Right lobe of liver (tissue), 6 donors: ENCODE measurements at regions not wholly inside any gene's neighbourhood (a gene's known extent, or its start where the extent isn't known, plus 50 kb on each side); places are given as distances from the start of the nearest gene placed in this dataset.

Experiments used
- ATAC-seq, 4 donors: fragments of 200-7000 bp; cut with Tn5 transposase; one replicate each; pipeline ENCODE4 v1.9.1; 2020; ENCODE audit warnings: mild to moderate bottlenecking in 4 of 4, moderate library complexity in 4 of 4
- DNase-seq, 3 donors: peaks; one replicate each; pipeline ENCODE4 v3.0.0-alpha.2; 2020
- H3K27ac ChIP-seq, 3 donors: fragments of 200-600 bp; one replicate each; pipeline ENCODE4 v1.8.0; 2022
- H3K27me3 ChIP-seq, 2 donors: fragments of 200-600 bp; one replicate each; pipeline ENCODE4 v1.8.0; 2022
- H3K36me3 ChIP-seq, 4 donors: fragments of 200-600 bp; sonication (generic) in 1 of 4; one replicate each; pipeline versions ENCODE4 v1.5.1 to v1.8.0; 2017 to 2022; ENCODE audit warnings: control low read depth in 1 of 4
- H3K4me1 ChIP-seq, 4 donors: fragments of 200-600 bp; sonication (generic) in 1 of 4; one replicate each; pipeline versions ENCODE4 v1.5.1 to v1.8.0; 2017 to 2022; ENCODE audit warnings: control low read depth in 1 of 4
- H3K4me3 ChIP-seq, 3 donors: fragments of 200-600 bp; one replicate each; pipeline ENCODE4 v1.8.0; 2022
- H3K9me3 ChIP-seq, 4 donors: fragments of 200-600 bp; sonication (generic) in 1 of 4; one replicate each; pipeline versions ENCODE4 v1.5.1 to v1.8.0; 2017 to 2022; ENCODE audit warnings: control low read depth in 1 of 4
- POLR2A ChIP-seq: fragments of 450-650 bp; IDR thresholded peaks from one replicate; pipeline ENCODE4 v1.6.1; 2017; ENCODE audit warnings: antibody characterized with exemption, mild to moderate bottlenecking
- WGBS: methylation state at CpG from one replicate; pipeline ENCODE4 v1.1.6; 2018; ENCODE audit warnings: low coverage, low lambda C conversion rate; ENCODE audit not compliant: insufficient coverage; ENCODE audit errors: missing lambda C conversion rate; 5-methylcytosine and 5-hydroxymethylcytosine counted together
- intact Hi-C, 2 donors: fragments of 100-400 bp; cut with DNase I; formaldehyde crosslinking; loops; one replicate each; pipeline versions ENCODE4 v1.11.2 to v1.14.1; 2022
- TF ChIP-seq, protein P1 (sequence below), 4 donors: fragments of 200-600 bp in 3 of 4; fragments of 450-650 bp in 1 of 4; IDR thresholded peaks; one replicate each; pipeline versions ENCODE4 v1.5.1 to v1.8.0; 2016 to 2022; ENCODE audit warnings: antibody characterized with exemption in 4 of 4, mild to moderate bottlenecking in 2 of 4
- donor health status: DM: no; HTN: yes; CAD: no.
- donor health status: DM: no; HTN: no; CAD: no.
- donor health status: DM: no; HTN: no; CAD: no.
- donor health status: DM: no; HTN: yes; CAD: no.
- donor health status: DM: no; HTN: yes; CAD: no.

- Histone ChIP-seq H3K27me3 (no peaks in the 10 kb centered on the region), H3K9me3 (no peaks in the 10 kb centered on the region), H3K36me3 (no peaks in the 10 kb centered on the region), H3K4me1 (no peaks in the 10 kb centered on the region), H3K4me3 (no peak overlapping the region), H3K27ac (no peak overlapping the region)
- intact Hi-C loops: no loop called here
- 9% methylated on average over 2 of the region's 2 CpGs for WGBS
- no peak for TF ChIP-seq POLR2A
- TF ChIP-seq, protein P1, sequence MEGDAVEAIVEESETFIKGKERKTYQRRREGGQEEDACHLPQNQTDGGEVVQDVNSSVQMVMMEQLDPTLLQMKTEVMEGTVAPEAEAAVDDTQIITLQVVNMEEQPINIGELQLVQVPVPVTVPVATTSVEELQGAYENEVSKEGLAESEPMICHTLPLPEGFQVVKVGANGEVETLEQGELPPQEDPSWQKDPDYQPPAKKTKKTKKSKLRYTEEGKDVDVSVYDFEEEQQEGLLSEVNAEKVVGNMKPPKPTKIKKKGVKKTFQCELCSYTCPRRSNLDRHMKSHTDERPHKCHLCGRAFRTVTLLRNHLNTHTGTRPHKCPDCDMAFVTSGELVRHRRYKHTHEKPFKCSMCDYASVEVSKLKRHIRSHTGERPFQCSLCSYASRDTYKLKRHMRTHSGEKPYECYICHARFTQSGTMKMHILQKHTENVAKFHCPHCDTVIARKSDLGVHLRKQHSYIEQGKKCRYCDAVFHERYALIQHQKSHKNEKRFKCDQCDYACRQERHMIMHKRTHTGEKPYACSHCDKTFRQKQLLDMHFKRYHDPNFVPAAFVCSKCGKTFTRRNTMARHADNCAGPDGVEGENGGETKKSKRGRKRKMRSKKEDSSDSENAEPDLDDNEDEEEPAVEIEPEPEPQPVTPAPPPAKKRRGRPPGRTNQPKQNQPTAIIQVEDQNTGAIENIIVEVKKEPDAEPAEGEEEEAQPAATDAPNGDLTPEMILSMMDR (IDR thresholded peaks at IDR 0.05): no peak
- ATAC-seq (no peak), DNase-seq (no peak)
These were observed 484.2 kb upstream of the ATP11B start for GRCh38 chr3:182309120-182309519.

GRCh38 chr3:182315313-182315712 is 478.0 kb upstream of the ATP11B start:
- 80% methylated on average over 1 of the region's 5 CpGs for WGBS
- Histone ChIP-seq H3K27me3 (no peaks in the 10 kb centered on the region), H3K4me1 (no peaks in the 10 kb centered on the region), H3K4me3 (no peak overlapping the region), H3K27ac (no peak overlapping the region), H3K36me3 (no peaks in the 10 kb centered on the region), H3K9me3 (no peaks in the 10 kb centered on the region)
- TF ChIP-seq, protein P1 (IDR thresholded peaks at IDR 0.05): no peak
- no peak for TF ChIP-seq POLR2A
- DNase-seq (no peak), ATAC-seq (no peak)
- intact Hi-C loops: no loop called here

DNA sequence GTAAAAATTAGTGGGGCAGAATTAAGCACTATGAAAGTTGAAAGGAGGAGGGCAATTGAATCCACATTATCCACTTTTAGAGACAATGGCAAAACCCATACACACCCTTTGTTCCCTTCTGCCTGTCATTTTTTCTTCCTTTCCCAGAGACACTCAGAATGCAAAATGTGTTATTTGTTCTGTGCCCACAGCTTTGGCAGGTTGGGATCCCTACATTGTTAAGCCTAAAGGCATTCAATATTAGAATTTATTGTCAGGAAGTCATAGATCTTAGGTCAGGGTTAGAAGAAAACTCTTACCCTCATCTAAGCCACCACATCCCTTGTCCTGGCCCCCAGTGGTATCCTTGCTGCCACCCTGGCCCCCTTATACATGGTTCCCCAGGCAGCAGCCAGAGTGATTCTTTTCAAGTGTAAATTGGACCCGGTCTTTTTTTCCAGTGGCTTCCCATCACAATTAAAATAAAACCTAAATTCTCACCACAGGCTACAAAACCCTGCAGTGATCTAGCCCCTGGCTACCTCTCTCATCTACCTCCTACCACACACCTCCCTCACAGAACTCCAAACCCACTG is 470.1 kb upstream of the ATP11B start:
- H3K27ac ChIP-seq: no peak overlapping the region
- no peaks in the 10 kb centered on the region for H3K36me3 ChIP-seq
- TF ChIP-seq POLR2A: no peak
- TF ChIP-seq, protein P1 (IDR thresholded peaks at IDR 0.05): no peak
- intact Hi-C loops: no loop called here
- DNase-seq (no peak), ATAC-seq (no peak)
- no peaks in the 10 kb centered on the region for H3K9me3 ChIP-seq
- no peaks in the 10 kb centered on the region for H3K4me1 ChIP-seq
- no peaks in the 10 kb centered on the region for H3K27me3 ChIP-seq
- 60% methylated on average over 1 of the region's 1 CpG for WGBS
- H3K4me3 ChIP-seq: no peak overlapping the region

DNA sequence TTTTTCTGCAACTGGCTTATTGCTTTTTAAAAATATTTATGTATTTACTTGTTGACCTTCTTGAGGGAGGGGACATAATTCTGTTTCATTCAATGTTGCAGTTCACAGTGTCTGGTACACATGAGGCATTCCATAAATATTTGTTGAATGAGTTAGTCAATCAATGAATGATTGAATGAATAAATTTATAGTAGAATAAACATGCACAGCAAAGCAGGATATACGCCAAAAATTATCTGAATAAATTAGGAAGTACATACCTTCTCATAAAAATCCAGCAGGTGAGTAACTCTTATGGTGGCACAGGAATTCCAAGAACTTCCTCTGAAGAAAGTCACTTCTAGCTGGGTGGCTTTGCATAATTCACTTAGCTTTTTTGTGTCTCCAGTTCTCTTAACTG is 469.4 kb upstream of the ATP11B start:
- Histone ChIP-seq H3K27me3 (no peaks in the 10 kb centered on the region), H3K9me3 (no peaks in the 10 kb centered on the region), H3K27ac (no peak overlapping the region), H3K36me3 (no peaks in the 10 kb centered on the region), H3K4me1 (no peaks in the 10 kb centered on the region), H3K4me3 (no peak overlapping the region)
- DNase-seq (no peak), ATAC-seq (no peak)
- TF ChIP-seq, protein P1 (IDR thresholded peaks at IDR 0.05): no peak
- TF ChIP-seq POLR2A: no peak
- intact Hi-C loops: no loop called here
- WGBS: 41% methylated on average over 1 of the region's 1 CpG
